NCI-H1105 (cell line): ENCODE measurements at regions not wholly inside any gene's neighbourhood (a gene's known extent, or its start where the extent isn't known, plus 50 kb on each side); places are given as distances from the start of the nearest gene placed in this dataset.
"Not testable (repeated sequence)": the region's sequence is repeated elsewhere in the genome, so short reads cannot be mapped to it uniquely, and the experiment has no call there.

Source experiments
- DNase-seq: peaks from one replicate; lab custom pipeline; 2025; lab: John Stamatoyannopoulos, UW

DNA sequence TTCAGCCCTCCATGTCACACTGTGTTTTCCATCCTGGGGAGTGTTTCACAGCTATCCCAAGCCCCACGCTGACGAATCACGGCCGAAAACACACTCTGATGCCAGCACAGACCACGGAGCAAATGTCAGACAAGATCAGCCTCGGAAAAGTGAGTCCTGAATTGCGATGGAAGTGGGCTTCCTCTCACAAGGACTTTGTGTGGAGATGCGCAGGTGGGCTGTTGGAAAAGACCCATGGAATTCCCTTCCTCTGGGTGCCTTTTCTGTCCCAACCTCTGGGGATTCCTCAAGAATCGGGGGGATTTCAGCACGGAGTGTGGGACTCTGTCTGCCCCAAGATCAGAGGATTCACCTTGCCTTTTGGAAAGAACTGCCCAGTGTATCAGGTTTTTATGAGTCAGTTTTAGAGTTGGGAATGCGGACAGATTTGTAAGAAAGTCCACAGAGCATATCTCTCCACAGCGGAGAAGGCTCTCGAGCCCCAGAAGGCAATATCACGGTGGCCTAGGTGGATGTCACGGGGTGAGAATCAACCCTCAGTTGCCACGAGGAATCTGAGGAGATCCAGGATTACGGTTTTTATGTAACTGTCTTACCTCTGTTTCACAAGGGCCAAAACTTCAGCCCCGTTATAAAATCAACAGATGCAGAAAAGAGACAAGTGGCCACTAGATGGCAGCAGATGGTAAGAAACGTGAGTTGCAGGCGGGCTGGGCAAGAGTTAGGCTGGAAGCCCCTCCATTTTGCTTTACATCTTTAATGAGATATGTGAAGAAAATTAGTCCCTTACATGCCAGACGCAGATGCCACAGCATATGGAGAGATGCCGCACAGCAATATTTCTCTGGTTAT, 201.9 kb downstream of the DAD1 start:
- DNase-seq, result peak; percentile 71

DNA sequence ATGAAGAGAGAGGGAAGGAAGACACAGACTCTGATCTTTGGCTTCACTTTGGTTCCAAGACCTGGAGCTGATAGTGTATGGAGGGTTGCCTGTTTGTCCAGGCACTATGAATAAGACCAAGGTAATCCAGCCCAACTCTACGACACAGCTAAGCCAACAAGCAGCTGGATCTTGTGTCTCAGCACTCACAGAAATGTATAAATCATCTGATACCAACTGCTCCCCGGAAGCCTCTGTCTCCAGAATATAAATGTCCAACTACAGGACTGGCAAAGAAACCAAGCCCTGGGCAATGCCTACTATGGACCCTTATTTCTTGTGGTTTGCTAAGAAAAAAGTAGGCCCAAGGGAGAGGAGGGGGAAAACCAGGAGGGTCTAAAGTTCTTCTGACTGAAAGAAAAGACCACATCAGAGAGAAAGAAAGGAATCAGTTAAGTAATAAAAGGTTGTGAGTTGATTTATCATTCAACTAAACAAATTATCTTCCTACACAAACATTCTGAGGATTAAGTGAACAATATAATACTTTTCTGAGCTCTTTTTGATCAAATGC, 204.0 kb downstream of the DAD1 start:
- DNase-seq, result no peak

DNA sequence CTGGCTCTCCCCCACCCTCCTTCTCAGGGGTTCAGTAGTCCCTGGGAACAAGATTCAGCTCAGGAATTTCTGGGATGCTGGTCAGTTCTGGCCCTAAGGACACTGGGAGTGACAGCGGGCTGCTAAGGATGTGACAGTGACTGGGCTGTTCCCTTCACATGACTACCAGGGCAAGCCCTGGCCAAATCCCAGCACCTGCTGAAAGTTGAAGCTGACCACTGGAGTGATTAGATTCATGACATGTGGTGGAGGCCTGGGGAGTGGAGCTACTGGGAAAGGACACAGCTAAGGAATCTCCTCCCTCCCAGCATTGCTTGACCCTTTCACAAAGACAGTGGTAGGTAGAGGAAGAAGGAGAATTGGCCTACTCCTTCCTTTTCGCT, 204.9 kb downstream of the DAD1 start:
- no peak for DNase-seq

DNA sequence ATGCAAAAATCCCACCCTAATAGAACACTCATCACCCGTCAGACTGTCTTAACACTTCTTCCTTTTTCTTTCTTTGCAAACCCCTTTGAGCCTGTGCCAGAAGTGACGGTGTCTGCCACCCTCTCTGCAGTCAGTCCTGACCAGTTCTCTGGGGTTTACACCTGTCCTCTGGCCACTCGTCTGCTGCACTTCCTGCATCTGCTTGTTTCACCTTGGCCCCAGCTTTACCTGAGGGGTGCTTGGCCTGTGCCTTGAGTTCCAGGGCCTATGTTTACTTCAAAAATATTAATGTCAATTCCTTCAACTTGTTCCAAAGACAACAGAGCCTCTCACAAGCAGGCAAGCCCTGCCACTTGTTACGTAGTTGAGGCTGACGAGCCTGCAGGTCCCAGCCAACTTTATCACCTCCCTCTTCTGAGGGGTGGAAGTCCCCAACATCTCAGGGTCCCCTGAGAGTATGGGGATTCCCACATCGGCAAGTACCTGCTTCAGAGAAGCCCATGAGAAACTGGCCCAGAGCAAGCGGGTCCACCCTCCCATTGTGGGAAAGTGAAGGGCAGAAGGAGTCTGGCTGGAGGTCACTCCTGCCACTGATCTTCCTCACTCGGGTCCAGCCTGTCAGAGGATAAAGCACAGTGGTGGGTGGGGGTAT, 205.4 kb downstream of the DAD1 start:
- DNase-seq, result no peak

DNA sequence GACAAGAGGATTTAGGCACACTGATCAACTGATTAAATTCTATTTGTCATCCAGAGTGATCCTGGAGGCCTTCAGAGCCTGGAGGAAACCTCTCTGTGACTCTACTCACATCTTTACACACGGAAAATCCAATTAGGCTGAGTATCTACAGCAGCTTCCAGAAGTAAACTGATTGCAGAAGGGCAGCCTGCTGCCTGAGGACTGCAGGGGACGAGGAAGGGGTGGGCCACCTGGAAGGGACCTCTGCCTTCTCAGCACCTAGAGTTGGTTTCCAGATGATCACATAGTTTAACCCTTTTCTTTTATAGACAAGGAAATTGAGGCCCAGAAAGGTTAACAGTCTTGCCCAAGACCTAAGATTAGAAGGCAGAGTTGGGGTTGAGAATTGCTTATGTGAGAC, 206.1 kb downstream of the DAD1 start:
- DNase-seq, result no peak

DNA sequence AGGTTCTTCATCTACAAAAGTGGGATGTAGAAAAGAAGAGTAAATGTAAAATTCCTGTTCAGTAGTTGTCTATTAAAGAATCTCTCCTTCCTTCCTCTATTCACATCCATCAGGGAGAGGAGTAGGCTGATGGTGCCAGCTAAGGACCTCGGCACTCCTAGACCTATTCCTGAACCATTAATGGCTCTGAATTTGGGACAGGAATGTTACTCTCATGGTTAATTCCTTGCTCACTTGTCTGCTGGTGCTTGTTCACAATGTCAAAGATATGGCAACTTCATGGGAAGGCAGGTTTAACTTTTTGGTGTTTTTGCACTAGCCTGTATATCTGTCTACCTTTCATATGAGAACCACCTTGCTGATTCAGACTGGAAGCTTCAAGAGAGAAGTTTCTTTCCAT, 206.6 kb downstream of the DAD1 start:
- no peak for DNase-seq

DNA sequence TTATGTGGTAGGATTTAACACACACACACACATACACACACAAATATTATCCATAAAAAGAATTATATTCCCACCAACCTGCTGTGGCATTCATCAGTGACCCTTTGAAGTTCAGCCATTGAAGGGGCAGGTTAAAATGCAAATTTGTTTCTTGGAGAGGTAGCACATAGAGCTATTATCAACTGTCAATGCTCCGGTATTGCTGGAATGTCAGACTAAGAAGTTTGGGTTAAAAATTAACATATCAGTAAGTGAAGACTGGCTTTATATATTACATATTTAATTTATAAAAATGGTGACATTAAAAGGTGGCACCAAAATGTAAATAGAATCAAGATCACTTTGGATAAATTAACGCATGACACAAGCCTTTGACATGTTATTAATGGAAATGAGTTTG, 207.3 kb downstream of the DAD1 start:
- DNase-seq, result no peak

DNA sequence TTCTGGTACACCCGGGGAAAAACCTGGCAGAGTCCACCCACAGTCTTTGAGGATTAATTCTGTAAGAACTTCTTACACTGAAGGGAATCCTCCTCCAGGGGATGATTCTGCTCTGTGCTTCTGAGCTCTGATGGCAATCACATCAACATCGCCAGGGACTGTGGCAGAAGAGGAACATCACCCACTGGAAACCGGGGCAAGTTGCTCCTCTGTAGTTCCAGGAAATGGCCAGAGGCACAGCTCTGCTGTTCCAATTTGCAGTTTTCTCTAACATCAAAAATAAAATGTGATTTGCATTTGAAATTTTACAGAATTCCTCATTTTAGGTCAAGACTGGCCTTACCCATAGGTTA, 207.6 kb downstream of the DAD1 start:
- no peak for DNase-seq

DNA sequence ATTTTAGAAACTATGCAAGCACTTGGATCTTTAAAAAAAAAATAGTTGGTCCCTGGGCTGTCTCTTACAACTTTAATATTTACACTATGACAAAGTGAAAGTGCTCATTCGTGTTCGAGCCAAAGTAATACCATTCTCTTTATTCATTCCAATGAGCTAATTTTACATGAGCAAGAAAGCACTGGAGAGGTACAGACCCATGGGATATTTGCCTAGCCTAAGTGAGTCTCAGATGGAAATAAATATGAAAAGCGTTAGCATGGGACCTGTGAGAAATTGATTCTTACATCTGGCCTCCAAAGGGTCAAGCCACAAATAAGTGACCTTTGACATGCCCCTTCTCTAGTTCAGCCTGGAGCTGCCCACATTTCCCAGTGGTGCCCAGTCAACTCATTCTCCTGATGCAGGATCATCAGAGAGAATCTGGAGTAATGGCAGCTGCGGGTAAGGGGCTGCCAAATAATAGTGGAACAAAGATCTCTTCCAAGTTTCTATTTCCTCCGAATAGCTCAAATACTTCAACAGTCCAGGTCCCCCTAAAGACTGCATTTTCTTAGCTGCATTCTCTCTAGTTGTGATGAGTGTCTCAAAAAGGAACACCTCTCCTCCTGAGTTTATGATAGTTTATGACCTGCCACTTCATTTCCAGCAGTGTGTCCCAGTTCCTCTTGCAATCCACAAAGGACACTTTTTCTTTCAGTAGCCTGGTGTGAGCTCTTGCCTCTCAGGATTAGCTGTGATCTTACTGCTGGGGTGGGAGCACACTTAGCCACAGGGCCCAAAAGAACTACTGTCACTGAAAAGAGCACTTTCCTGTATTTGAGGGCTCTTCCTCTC, 208.2 kb downstream of the DAD1 start:
- no peak for DNase-seq

DNA sequence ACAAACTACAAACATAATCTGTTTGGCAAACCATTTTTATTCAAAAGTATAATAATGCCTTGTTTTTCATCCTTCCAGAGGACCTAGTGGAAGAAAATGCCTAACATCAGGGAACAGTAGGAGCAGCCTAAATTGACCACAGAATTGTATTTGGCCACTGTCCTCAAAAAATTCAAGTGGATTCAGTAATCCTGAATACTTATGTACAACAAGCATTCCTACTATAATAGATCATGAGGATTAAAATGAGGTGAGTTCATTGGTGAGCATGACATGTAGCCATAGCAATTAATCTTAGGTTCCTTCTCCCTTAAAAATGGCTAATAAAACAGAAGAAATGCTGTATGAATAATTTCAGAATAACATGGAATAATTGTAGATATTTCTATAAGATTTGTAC, 209.3 kb downstream of the DAD1 start:
- DNase-seq, result no peak

DNA sequence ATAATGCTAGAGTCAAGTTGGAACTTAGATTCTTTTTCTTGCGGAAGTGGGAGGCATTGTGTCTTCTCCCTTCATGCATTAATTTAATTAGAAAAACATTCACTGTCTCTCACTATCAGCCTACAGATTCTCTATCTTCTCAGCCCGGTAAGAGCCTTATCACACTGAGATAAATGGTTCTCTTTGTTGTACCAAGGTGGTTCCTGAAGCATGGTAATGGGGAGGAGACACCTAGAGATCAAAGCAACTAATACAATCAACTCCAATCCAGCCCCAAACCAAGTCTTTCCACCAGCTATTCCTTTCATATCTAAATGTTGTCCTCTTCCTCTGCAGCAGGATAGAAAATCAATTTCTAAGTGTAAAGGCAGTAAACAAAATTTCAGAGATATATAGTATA, 210.8 kb downstream of the DAD1 start:
- no peak for DNase-seq

DNA sequence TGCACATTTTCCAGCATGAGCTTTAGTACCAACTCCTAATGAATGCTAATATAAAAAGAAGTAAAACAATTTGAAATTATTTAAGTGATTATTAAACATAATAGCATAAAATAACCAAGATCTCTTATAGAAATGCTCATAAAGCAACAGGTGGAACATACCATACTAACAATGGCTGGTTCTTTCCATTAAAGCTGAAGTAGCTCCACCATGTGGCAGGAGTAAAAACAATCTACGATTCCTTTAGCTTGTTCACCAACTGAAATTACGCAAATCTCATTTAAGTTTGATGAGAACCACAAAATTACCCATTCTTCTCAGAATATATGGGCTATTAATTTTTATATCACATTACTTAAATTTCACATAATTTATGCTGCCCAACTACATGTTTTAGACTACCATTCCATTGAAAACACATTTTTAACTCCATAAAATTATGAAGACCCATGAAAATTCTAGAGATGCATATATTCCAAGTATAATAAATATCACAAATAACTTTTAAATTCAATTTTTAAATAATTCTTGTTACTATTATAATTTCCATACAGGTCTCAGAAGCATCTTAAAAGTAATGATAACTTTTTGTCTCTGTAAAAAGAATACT, 213.6 kb downstream of the DAD1 start:
- DNase-seq, result peak; percentile 37

DNA sequence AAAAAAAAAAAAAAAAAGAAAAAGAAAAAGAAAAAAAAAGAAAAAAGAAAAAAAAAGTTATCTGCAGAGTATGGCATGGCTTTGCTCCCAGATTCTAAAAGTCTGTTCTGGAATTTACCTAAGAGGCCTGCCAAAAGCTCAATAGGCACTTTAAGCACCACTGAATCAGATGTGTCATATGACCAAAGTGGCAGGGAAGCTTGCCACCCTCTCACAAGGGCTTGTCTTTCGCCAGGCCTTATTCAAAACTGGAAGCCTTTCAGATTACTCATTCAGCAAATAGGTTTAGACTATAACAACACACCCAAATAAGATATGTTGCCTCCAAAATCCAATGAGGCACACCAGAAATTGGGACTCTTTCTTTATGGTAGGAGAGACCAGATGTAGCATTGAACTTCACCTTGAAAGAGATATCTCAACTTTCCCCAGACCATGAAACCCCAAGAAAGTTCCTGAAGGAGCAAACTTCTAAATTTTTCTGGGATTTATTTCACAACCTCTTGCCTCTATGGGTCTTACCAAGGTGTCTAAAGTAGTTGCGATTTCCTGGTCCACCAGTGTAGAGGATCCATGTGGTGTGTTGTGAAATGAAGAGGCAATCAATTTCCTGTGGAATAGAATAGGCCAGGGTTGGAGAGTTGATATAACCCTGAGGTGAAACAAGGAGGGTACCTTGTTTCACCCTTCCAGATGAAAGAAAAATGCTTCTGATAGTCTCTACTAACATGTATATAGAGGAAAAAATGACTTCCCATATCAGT, 218.8 kb downstream of the DAD1 start:
- DNase-seq, result no peak

DNA sequence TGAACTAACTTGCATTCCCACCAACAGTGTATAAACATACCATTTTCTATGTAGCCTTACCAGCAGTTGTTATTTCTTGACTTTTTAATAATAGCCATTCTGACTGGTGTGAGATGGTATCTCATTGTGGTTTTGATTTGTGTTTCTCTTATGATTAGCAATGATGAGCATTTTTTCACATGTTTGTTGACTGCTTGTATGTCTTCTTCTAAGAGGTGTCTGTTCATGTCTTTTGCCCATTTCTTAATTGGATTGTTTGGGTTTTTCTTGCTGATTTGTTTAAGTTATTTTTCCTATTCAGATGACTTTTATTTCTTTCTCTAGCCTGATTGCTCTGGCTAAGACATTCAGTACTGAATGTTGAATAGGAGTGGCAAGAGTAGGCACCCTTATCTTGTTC, 230.3 kb downstream of the DAD1 start:
- DNase-seq, result no peak

DNA sequence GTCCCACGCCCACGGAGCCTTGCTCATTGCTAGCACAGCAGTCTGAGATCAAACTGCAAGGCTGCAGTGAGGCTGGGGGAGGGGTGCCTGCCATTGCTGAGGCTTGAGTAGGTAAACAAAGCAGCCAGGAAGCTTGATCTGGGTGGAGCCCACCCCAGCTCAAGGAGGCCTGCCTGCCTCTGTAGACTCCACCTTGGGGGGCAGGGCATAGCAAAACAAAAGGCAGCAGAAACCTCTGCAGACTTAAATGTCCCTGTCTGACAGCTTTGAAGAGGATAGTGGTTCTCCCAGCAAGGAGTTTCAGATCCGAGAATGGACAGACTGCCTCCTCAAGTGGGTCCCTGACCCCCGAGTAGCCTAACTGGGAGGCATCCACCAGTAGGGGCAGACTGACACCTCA, 239.7 kb downstream of the DAD1 start:
- not testable (repeated sequence) for DNase-seq

DNA sequence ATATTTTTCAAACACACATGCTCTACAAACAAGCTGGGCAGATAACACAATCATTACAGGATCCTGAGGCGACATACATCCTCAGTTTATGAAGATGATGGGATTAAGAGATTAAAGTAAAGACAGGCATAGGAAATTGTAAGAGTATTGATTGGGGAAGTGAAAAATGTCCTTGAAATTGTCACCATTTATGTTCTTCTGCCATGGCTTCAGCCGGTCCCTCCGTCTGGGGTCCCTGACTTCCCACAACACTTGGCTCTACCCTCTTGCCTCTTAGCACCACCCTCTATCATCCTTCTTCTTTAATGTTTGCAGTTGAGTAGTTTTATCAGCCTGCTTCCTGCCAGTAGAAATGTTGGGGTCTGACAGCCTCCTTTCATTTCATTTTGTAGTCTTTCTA, 244.4 kb downstream of the DAD1 start:
- DNase-seq, result no peak

DNA sequence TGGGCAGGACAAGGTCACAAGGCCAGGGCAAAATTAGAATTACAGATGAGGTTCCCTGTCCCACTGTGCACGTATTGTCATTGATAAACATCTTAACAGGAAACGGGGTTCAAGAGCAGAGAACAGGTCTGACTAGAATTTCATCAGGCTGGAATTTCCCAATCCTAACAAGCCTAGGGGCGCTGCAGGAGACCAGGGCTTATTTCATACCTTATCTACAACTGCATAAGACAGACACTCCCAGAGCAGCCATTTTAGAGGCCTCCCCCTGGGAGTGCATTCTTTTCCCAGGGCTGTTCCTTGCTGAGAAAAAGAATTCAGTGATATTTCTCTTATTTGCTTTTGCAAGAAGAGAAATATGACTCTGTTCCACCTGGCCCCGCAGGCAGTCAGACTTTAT, 244.8 kb downstream of the DAD1 start:
- DNase-seq, result not testable (repeated sequence)

DNA sequence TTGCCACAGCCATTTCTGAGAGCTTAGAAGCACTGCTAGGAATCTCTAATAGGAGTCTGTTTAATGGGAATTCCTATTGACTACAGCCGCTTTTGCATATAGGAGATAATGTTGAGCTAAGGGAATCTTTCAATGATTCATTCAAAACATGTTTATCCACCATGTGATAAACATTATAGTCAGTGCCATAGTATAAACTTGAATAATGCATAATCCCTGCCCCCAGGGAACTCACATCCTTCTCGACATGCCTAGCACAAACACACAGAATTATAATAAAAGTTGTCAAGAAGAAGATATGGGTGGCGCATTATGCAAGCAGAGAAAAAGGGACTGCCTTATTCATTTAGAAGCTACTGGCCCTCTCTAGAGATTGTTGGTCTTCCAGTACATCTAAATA, 248.0 kb downstream of the DAD1 start:
- no peak for DNase-seq

DNA sequence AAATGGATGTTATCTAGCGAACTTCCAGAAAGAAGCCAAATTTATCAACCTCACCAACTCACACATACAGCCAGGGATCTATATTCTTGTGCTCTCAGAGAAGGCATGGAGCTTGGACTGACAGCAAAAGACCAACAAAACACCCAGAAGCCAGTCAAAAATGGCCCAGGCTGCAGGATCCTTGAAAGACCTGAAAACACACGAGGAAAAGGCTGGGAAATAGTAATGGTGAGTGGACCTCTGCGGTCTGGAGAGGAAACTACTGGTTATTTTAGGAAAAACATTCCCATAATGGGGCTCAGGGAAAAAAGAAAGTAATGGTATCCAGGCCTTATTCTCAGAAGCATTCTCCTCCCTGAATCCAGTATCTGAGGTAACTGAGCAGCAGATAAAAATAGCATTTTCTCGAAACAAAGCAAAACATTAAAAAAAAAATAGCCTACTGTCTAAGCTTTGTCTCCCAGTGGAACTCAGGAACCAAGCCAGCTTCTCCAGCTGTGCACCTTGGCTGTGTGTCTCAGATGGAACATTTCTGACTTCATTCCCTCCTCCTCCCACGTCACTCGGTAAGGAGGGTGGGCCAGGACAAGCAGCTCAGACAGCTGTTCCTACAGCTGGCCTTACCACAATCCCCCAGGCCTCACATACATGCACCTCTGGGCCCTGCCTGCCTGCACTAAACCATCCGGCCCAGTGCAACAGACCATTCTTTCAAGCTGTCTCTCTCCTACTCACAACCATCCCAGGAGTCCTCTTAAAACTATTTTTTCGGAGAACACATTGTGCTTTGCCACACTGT, 249.9 kb downstream of the DAD1 start:
- no peak for DNase-seq

DNA sequence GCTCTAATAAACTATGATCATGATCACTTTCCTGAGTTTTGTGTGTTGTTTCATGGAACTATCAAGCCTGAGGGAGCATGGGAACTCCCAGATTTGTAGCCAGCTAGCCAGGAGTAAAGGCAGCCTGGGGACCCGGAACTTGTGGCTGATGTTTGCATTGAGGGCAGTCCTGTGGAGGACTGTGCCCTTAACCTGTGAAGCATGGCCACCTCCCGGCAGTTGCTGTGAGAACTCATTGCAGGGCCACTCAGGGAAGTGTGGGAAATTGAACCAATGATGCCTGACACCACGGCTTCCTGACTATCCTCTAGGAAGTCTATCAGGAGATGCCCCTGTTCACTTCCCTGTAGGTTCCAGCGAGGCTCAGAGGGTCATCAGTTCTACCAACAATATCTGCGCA, 250.6 kb downstream of the DAD1 start:
- DNase-seq, result no peak

DNA sequence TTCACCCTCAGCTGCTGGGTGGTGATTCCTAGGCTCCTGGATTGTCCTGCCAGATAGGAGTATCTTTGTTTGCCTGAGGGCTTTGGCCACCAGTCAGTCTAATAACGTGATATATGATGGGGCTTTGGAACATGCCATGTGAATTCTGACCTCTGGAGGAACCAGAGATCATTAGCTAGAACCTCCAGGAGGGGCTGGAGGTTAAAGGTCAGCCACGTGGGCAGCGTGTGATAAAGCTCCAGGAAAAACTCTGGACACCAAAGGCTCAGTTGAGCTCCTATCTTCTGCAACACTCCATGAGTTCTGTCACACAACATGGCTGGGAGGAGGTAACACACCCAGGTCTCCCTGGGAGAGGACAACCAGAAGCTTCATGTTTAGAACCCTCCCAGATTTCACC, 251.1 kb downstream of the DAD1 start:
- no peak for DNase-seq
